A549 (cell line): ENCODE measurements at regions not wholly inside any gene's neighbourhood (a gene's known extent, or its start where the extent isn't known, plus 50 kb on each side); places are given as distances from the start of the nearest gene placed in this dataset.

Source experiments
- ATAC-seq, 2 experiments: fragments of 200-7000 bp in 1 of 2; fragments of >200 bp in 1 of 2; cut with Nextera tagmentation in 1 of 2; cut with Tn5 transposase in 1 of 2; 3 replicates each; pipeline versions ENCODE4 v1.8.0 to v1.9.1; 2018 to 2020; ENCODE audit warnings: mild to moderate bottlenecking in 1 of 2, moderate library complexity in 1 of 2
- CTCF ChIA-PET: fragments of 300-600 bp; sonication (Branson Sonifier 250); formaldehyde crosslinking; extraction: SDS; loops from one replicate; lab custom pipeline; 2021; ENCODE audit warnings: antibody characterized with exemption, inconsistent platforms; lab: Yijun Ruan, JAX
- POLR2A ChIA-PET: fragments of 350-600 bp; formaldehyde crosslinking; extraction: SDS; loops from one replicate; lab custom pipeline; 2021; ENCODE audit warnings: antibody characterized with exemption, inconsistent platforms; lab: Yijun Ruan, JAX
- DNase-seq, 2 experiments: peaks; one replicate each; pipeline versions ENCODE4 v3.0.0 to v3.0.0-alpha.2; 2011 to 2016; ENCODE audit warnings: low read depth in 1 of 2, low spot score in 1 of 2
- FAIRE-seq: peaks from 2 replicates; lab custom pipeline; 2011; peaks lifted over from hg19 to GRCh38; lab: Jason Lieb, UNC
- H3K27ac ChIP-seq, 2 experiments: fragments of >200 bp; sonication (Bioruptor Twin); formaldehyde crosslinking; 3 replicates each; pipeline ENCODE4 v1.5.1; 2016 to 2017
- H3K4me1 ChIP-seq: fragments of >200 bp; sonication (Bioruptor Twin); formaldehyde crosslinking; 3 replicates; pipeline ENCODE4 v1.6.1; 2016
- H3K4me2 ChIP-seq: fragments of >200 bp; sonication (Bioruptor Twin); formaldehyde crosslinking; 3 replicates; pipeline ENCODE4 v1.6.1; 2016
- H3K4me3 ChIP-seq: fragments of >200 bp; sonication (Bioruptor Twin); formaldehyde crosslinking; 3 replicates; pipeline ENCODE4 v1.5.1; 2016
- H3K9me3 ChIP-seq: fragments of >200 bp; sonication (Bioruptor Twin); formaldehyde crosslinking; 3 replicates; pipeline ENCODE4 v1.6.1; 2016
- CEBPB ChIP-seq, 2 experiments: fragments of >200 bp in 1 of 2; sonication (Bioruptor Twin) in 1 of 2; formaldehyde crosslinking in 1 of 2; IDR thresholded peaks; 2 replicates each; pipeline ENCODE4 v1.6.1; 2012 to 2016
- CHD2 ChIP-seq: fragments of 150-350 bp; IDR thresholded peaks from 2 replicates; pipeline ENCODE4 v1.6.1; 2014; ENCODE audit warnings: low read length; ENCODE audit not compliant: partially characterized antibody
- CHD4 ChIP-seq: fragments of 200-600 bp; sonication (generic); IDR thresholded peaks from 2 replicates; pipeline ENCODE4 v1.6.1; 2016; ENCODE audit warnings: antibody characterized with exemption, mild to moderate bottlenecking, borderline replicate concordance
- EHMT2 ChIP-seq: fragments of 200-600 bp; sonication (generic); IDR thresholded peaks from 2 replicates; pipeline ENCODE4 v1.6.1; 2016; ENCODE audit warnings: antibody characterized with exemption, low read depth, mild to moderate bottlenecking, moderate library complexity
- HEYL ChIP-seq: fragments of 250-450 bp; sonication (Bioruptor Pico); IDR thresholded peaks from 2 replicates; pipeline ENCODE4 v1.8.0; 2021; ENCODE audit warnings: mild to moderate bottlenecking, moderate library complexity
- HOXA7 ChIP-seq: fragments of 250-450 bp; sonication (Bioruptor Pico); IDR thresholded peaks from 2 replicates; pipeline ENCODE4 v1.5.0; 2020; ENCODE audit warnings: mild to moderate bottlenecking, moderate library complexity
- HOXB13 ChIP-seq: fragments of 250-450 bp; sonication (Bioruptor Pico); IDR thresholded peaks from 2 replicates; pipeline ENCODE4 v1.5.0; 2020; ENCODE audit warnings: low read depth, mild to moderate bottlenecking, moderate library complexity
- HOXB5 ChIP-seq: fragments of 250-450 bp; sonication (Bioruptor Pico); IDR thresholded peaks from 2 replicates; pipeline ENCODE4 v1.5.0; 2020; ENCODE audit warnings: mild to moderate bottlenecking, moderate library complexity
- MAZ ChIP-seq: fragments of 150-350 bp; IDR thresholded peaks from 2 replicates; pipeline ENCODE4 v1.6.1; 2014; ENCODE audit warnings: antibody characterized with exemption, low read depth, low read length, borderline replicate concordance
- MYC ChIP-seq: IDR thresholded peaks from 2 replicates; pipeline ENCODE4 v1.6.1; 2012; ENCODE audit warnings: mild to moderate bottlenecking, inconsistent platforms, low read length, improper control_type of control experiment, borderline replicate concordance
- NPAS2 ChIP-seq: fragments of 250-450 bp; sonication (Bioruptor Pico); IDR thresholded peaks from 2 replicates; pipeline ENCODE4 v1.8.0; 2022; ENCODE audit warnings: mild to moderate bottlenecking, moderate library complexity, borderline replicate concordance
- PHF8 ChIP-seq: fragments of 200-600 bp; sonication (generic); IDR thresholded peaks from 2 replicates; pipeline ENCODE4 v1.6.1; 2016; ENCODE audit warnings: low read depth, mild to moderate bottlenecking, antibody characterized with exemption, moderate library complexity, borderline replicate concordance
- RARB ChIP-seq: fragments of 250-450 bp; sonication (Bioruptor Pico); IDR thresholded peaks from 2 replicates; pipeline ENCODE4 v1.8.0; 2021; ENCODE audit warnings: mild to moderate bottlenecking, moderate library complexity
- RCOR1 ChIP-seq: fragments of 150-350 bp; IDR thresholded peaks from 2 replicates; pipeline ENCODE4 v1.6.1; 2014; ENCODE audit warnings: antibody characterized with exemption, low read length, low read depth
- RFX5 ChIP-seq: fragments of 450-650 bp; IDR thresholded peaks from 2 replicates; pipeline ENCODE4 v1.7.1; 2014; ENCODE audit warnings: antibody characterized with exemption, mild to moderate bottlenecking, moderate library complexity
- RNF2 ChIP-seq: fragments of 200-600 bp; sonication (generic); IDR thresholded peaks from 2 replicates; pipeline ENCODE4 v1.6.1; 2016; ENCODE audit warnings: low read depth, mild to moderate bottlenecking, antibody characterized with exemption, moderate library complexity, borderline replicate concordance
- TFCP2L1 ChIP-seq: fragments of 250-450 bp; sonication (Bioruptor Pico); IDR thresholded peaks from 2 replicates; pipeline ENCODE4 v1.5.0; 2021; ENCODE audit warnings: mild to moderate bottlenecking
- TP53 ChIP-seq: fragments of 250-450 bp; sonication (Bioruptor Pico); IDR thresholded peaks from 2 replicates; pipeline ENCODE4 v1.5.0; 2021; ENCODE audit warnings: mild to moderate bottlenecking, moderate library complexity
- ZFP36 ChIP-seq: fragments of 450-650 bp; IDR thresholded peaks from 2 replicates; pipeline ENCODE4 v1.6.1; 2014; ENCODE audit warnings: borderline replicate concordance; ENCODE audit not compliant: partially characterized antibody
- ZNF302 ChIP-seq: fragments of 250-450 bp; sonication (Bioruptor Pico); IDR thresholded peaks from 2 replicates; pipeline ENCODE4 v1.9.0; 2021; ENCODE audit warnings: inconsistent platforms, mild to moderate bottlenecking, moderate library complexity
- ZSCAN20 ChIP-seq: fragments of 250-450 bp; sonication (Bioruptor Pico); IDR thresholded peaks from 2 replicates; pipeline ENCODE4 v1.8.0; 2022; ENCODE audit warnings: mild to moderate bottlenecking, moderate library complexity
- TF ChIP-seq, protein P1 (sequence below): fragments of 450-650 bp; IDR thresholded peaks from 2 replicates; pipeline ENCODE4 v1.6.1; 2014; ENCODE audit warnings: antibody characterized with exemption
- TF ChIP-seq, protein P2 (sequence below): IDR thresholded peaks from 2 replicates; pipeline ENCODE4 v1.6.1; 2012
- TF ChIP-seq, protein P3 (sequence below): fragments of 250-450 bp; sonication (Bioruptor Pico); IDR thresholded peaks from 2 replicates; pipeline ENCODE4 v1.5.0; 2021; ENCODE audit warnings: mild to moderate bottlenecking, moderate library complexity, borderline replicate concordance
- TF ChIP-seq, protein P4 (sequence below): IDR thresholded peaks from 2 replicates; pipeline ENCODE4 v1.6.1; 2012; ENCODE audit warnings: low read depth, borderline replicate concordance
- TF ChIP-seq, protein P5 (sequence below): fragments of >200 bp; sonication (Bioruptor Twin); formaldehyde crosslinking; IDR thresholded peaks from 3 replicates; pipeline ENCODE4 v1.5.1; 2016

DNA sequence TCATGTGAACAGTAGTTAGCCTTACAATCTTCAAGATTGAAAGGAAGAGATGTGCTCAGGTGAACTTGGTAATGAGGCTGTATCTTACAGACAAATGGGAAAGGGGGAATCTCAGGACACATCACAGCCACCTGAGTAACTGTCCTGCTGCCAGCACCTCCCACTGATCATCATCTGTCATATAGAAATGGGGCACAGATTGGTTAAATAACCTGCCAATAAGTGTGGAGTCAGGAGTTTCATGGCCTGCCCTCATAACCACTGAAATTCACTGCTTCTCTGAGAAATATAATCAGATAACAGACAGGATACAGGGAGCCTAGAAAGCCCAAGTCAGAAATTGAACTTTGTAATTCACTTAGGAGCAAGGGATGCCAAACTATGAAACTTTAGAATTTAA lies 64.9 kb upstream of the TAS2R16 start:
- POLR2A ChIA-PET: no interaction called here
- Histone ChIP-seq H3K4me1 (no peaks in the 10 kb centered on the region), H3K9me3 (no peaks in the 10 kb centered on the region), H3K27ac (no peak overlapping the region), H3K4me3 (no peak overlapping the region), H3K4me2 (no peak overlapping the region)
- DNase-seq (no peak), ATAC-seq (no peak), FAIRE-seq (no peak)
- TF ChIP-seq HOXA7 (CRISPR knock-in tag) (no peak), NPAS2 (CRISPR knock-in tag) (no peak), ZNF302 (CRISPR knock-in tag) (no peak), CHD2 (no peak), HOXB5 (no peak), HOXB13 (no peak), MAZ (no peak), CHD4 (no peak), EHMT2 (no peak), MYC (no peak), CEBPB (IDR thresholded peaks at IDR 0.05) (no peak), RARB (CRISPR knock-in tag) (no peak)
- TF ChIP-seq, protein P1, sequence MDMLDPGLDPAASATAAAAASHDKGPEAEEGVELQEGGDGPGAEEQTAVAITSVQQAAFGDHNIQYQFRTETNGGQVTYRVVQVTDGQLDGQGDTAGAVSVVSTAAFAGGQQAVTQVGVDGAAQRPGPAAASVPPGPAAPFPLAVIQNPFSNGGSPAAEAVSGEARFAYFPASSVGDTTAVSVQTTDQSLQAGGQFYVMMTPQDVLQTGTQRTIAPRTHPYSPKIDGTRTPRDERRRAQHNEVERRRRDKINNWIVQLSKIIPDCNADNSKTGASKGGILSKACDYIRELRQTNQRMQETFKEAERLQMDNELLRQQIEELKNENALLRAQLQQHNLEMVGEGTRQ: no peak
- TF ChIP-seq, protein P2, sequence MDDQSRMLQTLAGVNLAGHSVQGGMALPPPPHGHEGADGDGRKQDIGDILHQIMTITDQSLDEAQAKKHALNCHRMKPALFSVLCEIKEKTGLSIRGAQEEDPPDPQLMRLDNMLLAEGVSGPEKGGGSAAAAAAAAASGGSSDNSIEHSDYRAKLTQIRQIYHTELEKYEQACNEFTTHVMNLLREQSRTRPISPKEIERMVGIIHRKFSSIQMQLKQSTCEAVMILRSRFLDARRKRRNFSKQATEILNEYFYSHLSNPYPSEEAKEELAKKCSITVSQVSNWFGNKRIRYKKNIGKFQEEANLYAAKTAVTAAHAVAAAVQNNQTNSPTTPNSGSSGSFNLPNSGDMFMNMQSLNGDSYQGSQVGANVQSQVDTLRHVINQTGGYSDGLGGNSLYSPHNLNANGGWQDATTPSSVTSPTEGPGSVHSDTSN: no peak
- TF ChIP-seq, protein P3, sequence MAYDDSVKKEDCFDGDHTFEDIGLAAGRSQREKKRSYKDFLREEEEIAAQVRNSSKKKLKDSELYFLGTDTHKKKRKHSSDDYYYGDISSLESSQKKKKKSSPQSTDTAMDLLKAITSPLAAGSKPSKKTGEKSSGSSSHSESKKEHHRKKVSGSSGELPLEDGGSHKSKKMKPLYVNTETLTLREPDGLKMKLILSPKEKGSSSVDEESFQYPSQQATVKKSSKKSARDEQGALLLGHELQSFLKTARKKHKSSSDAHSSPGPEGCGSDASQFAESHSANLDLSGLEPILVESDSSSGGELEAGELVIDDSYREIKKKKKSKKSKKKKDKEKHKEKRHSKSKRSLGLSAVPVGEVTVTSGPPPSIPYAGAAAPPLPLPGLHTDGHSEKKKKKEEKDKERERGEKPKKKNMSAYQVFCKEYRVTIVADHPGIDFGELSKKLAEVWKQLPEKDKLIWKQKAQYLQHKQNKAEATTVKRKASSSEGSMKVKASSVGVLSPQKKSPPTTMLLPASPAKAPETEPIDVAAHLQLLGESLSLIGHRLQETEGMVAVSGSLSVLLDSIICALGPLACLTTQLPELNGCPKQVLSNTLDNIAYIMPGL (CRISPR knock-in tag): no peak
- CTCF ChIA-PET: no interaction called here

DNA sequence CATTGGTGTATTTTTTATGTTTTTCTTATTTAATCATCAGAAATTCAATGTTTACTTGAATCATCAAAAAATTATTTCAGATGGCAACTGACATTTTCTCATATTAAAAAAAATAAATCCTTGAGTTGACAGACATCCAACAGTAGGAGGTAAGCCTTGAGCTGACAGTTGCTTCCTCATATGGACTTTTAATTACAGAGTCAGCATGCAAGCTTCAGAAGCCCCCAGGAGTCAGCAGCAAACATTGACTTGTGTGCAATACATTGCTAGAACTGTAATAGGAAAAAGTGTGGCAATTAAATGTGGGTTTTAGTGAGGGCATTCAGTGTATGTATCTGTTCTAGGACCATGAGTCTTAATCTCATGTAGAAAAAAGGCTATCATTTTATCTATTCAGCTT lies 62.4 kb upstream of the TAS2R16 start:
- no peak overlapping the region for H3K4me3 ChIP-seq
- no peaks in the 10 kb centered on the region for H3K9me3 ChIP-seq
- FAIRE-seq (no peak), DNase-seq (no peak), ATAC-seq (no peak)
- TF ChIP-seq RFX5 (no peak), HEYL (CRISPR knock-in tag) (no peak), TP53 (no peak), MYC (no peak), NPAS2 (CRISPR knock-in tag) (no peak), PHF8 (no peak), TFCP2L1 (CRISPR knock-in tag) (no peak), ZFP36 (no peak), ZSCAN20 (CRISPR knock-in tag) (no peak), RCOR1 (no peak), EHMT2 (no peak), CHD2 (no peak), HOXA7 (CRISPR knock-in tag) (no peak), RNF2 (no peak)
- TF ChIP-seq, protein P4, sequence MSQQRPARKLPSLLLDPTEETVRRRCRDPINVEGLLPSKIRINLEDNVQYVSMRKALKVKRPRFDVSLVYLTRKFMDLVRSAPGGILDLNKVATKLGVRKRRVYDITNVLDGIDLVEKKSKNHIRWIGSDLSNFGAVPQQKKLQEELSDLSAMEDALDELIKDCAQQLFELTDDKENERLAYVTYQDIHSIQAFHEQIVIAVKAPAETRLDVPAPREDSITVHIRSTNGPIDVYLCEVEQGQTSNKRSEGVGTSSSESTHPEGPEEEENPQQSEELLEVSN: no peak
- TF ChIP-seq, protein P5, sequence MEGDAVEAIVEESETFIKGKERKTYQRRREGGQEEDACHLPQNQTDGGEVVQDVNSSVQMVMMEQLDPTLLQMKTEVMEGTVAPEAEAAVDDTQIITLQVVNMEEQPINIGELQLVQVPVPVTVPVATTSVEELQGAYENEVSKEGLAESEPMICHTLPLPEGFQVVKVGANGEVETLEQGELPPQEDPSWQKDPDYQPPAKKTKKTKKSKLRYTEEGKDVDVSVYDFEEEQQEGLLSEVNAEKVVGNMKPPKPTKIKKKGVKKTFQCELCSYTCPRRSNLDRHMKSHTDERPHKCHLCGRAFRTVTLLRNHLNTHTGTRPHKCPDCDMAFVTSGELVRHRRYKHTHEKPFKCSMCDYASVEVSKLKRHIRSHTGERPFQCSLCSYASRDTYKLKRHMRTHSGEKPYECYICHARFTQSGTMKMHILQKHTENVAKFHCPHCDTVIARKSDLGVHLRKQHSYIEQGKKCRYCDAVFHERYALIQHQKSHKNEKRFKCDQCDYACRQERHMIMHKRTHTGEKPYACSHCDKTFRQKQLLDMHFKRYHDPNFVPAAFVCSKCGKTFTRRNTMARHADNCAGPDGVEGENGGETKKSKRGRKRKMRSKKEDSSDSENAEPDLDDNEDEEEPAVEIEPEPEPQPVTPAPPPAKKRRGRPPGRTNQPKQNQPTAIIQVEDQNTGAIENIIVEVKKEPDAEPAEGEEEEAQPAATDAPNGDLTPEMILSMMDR: no peak
- ChIA-PET POLR2A (no interaction called here), CTCF (no interaction called here)
- no peaks in the 10 kb centered on the region for H3K4me1 ChIP-seq
- H3K27ac ChIP-seq: no peak overlapping the region
- no peak overlapping the region for H3K4me2 ChIP-seq
